ENCODE measurements at regions not wholly inside any gene's neighbourhood (a gene's known extent, or its start where the extent isn't known, plus 50 kb on each side); places are given as distances from the start of the nearest gene placed in this dataset.

- POLR2A ChIA-PET (ENCODE audit: unreplicated experiment), result no interaction called here
These were observed 68.7 kb downstream of the DHRS2 start for GRCh38 chr14:23704890-23705289.

DNA sequence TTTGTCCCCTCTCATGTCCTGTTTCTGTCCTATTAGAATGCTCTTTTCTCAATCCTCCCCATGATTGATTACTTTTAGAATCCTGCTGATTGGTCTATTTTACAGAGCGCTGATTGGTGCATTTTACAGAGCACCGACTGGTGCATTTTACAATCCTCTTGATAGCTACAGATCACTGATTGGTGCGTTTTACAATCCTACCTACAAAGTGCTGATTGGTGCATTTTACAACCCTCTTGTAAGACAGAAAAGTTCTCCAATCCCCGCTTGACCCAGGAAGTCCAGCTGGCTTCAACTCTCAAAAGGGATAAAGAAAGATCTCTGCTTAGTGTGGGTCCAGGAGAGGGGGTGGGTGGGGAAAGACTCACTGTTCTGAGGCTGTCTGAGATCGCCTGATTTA, 71.3 kb downstream of the DHRS2 start:
- DNase-seq (no peak), ATAC-seq (no peak)
- no peaks in the 10 kb centered on the region for H3K9me2 ChIP-seq (replicated peaks; ENCODE audit: low read length)
- no peaks in the 10 kb centered on the region for H3K79me2 ChIP-seq (ENCODE audit: low read length)
- intact Hi-C loops (cut with micrococcal nuclease), result no loop called here
- H3K36me3 ChIP-seq (ENCODE audit: low read depth, low read length), result no peaks in the 10 kb centered on the region
- no TSS peak for BruUV-seq (replicated peaks)
- H3K27ac ChIP-seq (ENCODE audit: low read length), result no peak overlapping the region
- no peak overlapping the region for H3K4me3 ChIP-seq (ENCODE audit: low read length)
- ChIA-PET CTCF (no interaction called here), POLR2A (ENCODE audit: unreplicated experiment) (no interaction called here)
- peaks cover 41% of the 10 kb centered on the region for H3K9me3 ChIP-seq (ENCODE audit: low read length)
- peaks cover 20% of the 10 kb centered on the region; the same call in 1 of the 2 replicates for H3K27me3 ChIP-seq (ENCODE audit: low read length)
- H2AFZ ChIP-seq (ENCODE audit: low read length), result no peak overlapping the region
- H3K4me1 ChIP-seq (ENCODE audit: insufficient read depth, low read length), result no peaks in the 10 kb centered on the region
- no peak overlapping the region for H3K4me2 ChIP-seq (ENCODE audit: low read length)
- TF ChIP-seq EZH2phosphoT487 (IDR thresholded peaks at IDR 0.05; ENCODE audit: borderline replicate concordance, low read length) (no peak), EZH2 (IDR thresholded peaks at IDR 0.05; ENCODE audit: low read length, unreplicated experiment) (no peak), CTCF (conservative IDR thresholded peaks at IDR 0.05; ENCODE audit: low read depth, low read length) (no peak)
- no peaks in the 10 kb centered on the region for H4K20me1 ChIP-seq (ENCODE audit: low read length)
- H3F3A ChIP-seq (ENCODE audit: low read length, unreplicated experiment), result no peaks in the 10 kb centered on the region
- no peak overlapping the region for H3K9ac ChIP-seq (ENCODE audit: low read length)

More at GRCh38 chr14:23704890-23705289, 68.7 kb downstream of the DHRS2 start:
- CTCF ChIA-PET, result no interaction called here
- H3K27ac ChIP-seq (ENCODE audit: low read length), result no peak overlapping the region
- intact Hi-C loops (cut with micrococcal nuclease), result no loop called here
- H3K4me2 ChIP-seq (ENCODE audit: low read length), result no peak overlapping the region
- no peak overlapping the region for H2AFZ ChIP-seq (ENCODE audit: low read length)
- H4K20me1 ChIP-seq (ENCODE audit: low read length), result no peaks in the 10 kb centered on the region
- H3F3A ChIP-seq (ENCODE audit: low read length, unreplicated experiment), result no peaks in the 10 kb centered on the region
- TF ChIP-seq EZH2 (IDR thresholded peaks at IDR 0.05; ENCODE audit: low read length, unreplicated experiment) (no peak), CTCF (conservative IDR thresholded peaks at IDR 0.05; ENCODE audit: low read depth, low read length) (no peak), EZH2phosphoT487 (IDR thresholded peaks at IDR 0.05; ENCODE audit: borderline replicate concordance, low read length) (no peak)
- no TSS peak for BruUV-seq (replicated peaks)
- H3K79me2 ChIP-seq (ENCODE audit: low read length), result no peaks in the 10 kb centered on the region
- no peak overlapping the region for H3K9ac ChIP-seq (ENCODE audit: low read length)
- 0 out of 2 replicates have a peak, but pooled peaks cover 3% of the 10 kb centered on the region for H3K27me3 ChIP-seq (ENCODE audit: low read length)
- no peaks in the 10 kb centered on the region for H3K36me3 ChIP-seq (ENCODE audit: low read depth, low read length)
- peaks cover 46% of the 10 kb centered on the region for H3K9me3 ChIP-seq (ENCODE audit: low read length)
- no peaks in the 10 kb centered on the region for H3K9me2 ChIP-seq (replicated peaks; ENCODE audit: low read length)
- no peak overlapping the region for H3K4me3 ChIP-seq (ENCODE audit: low read length)
- no peaks in the 10 kb centered on the region for H3K4me1 ChIP-seq (ENCODE audit: insufficient read depth, low read length)
- DNase-seq (peak; percentile 25), ATAC-seq (no peak)

GRCh38 chr14:23708343-23708742, 72.2 kb downstream of the DHRS2 start:
- no peak for TF ChIP-seq CTCF (conservative IDR thresholded peaks at IDR 0.05; ENCODE audit: low read depth, low read length)
- no peak for TF ChIP-seq EZH2 (IDR thresholded peaks at IDR 0.05; ENCODE audit: low read length, unreplicated experiment)
- no peak for TF ChIP-seq EZH2phosphoT487 (IDR thresholded peaks at IDR 0.05; ENCODE audit: borderline replicate concordance, low read length)

More at GRCh38 chr14:23708343-23708742, 72.2 kb downstream of the DHRS2 start:
- DNase-seq (no peak), ATAC-seq (no peak)
- Histone ChIP-seq H3K9me3 (ENCODE audit: low read length) (peaks cover 32% of the 10 kb centered on the region), H3K79me2 (ENCODE audit: low read length) (no peaks in the 10 kb centered on the region), H3K36me3 (ENCODE audit: low read depth, low read length) (no peaks in the 10 kb centered on the region), H3K27me3 (ENCODE audit: low read length) (peaks cover 27% of the 10 kb centered on the region; the same call in 1 of the 2 replicates), H3K27ac (ENCODE audit: low read length) (no peak overlapping the region), H3K9ac (ENCODE audit: low read length) (no peak overlapping the region), H3K4me2 (ENCODE audit: low read length) (no peak overlapping the region), H2AFZ (ENCODE audit: low read length) (no peak overlapping the region), H3K9me2 (replicated peaks; ENCODE audit: low read length) (no peaks in the 10 kb centered on the region), H4K20me1 (ENCODE audit: low read length) (no peaks in the 10 kb centered on the region), H3F3A (ENCODE audit: low read length, unreplicated experiment) (no peaks in the 10 kb centered on the region), H3K4me1 (ENCODE audit: insufficient read depth, low read length) (no peaks in the 10 kb centered on the region), H3K4me3 (ENCODE audit: low read length) (no peak overlapping the region)
- ChIA-PET POLR2A (ENCODE audit: unreplicated experiment) (no interaction called here), CTCF (no interaction called here)
- BruUV-seq (replicated peaks), result no TSS peak
- intact Hi-C loops (cut with micrococcal nuclease), result no loop called here

All from PC-3 (cell line).